GM21390 (cell line): ENCODE measurements at regions not wholly inside any gene's neighbourhood (a gene's known extent, or its start where the extent isn't known, plus 50 kb on each side); places are given as distances from the start of the nearest gene placed in this dataset.
"Not testable (repeated sequence)": the region's sequence is repeated elsewhere in the genome, so short reads cannot be mapped to it uniquely, and the experiment has no call there.

Source experiments
- ATAC-seq: cut with Tn5 transposase; IDR thresholded peaks from one replicate; pipeline ENCODE4 v1.9.1; 2021; ENCODE audit not compliant: unreplicated experiment

DNA sequence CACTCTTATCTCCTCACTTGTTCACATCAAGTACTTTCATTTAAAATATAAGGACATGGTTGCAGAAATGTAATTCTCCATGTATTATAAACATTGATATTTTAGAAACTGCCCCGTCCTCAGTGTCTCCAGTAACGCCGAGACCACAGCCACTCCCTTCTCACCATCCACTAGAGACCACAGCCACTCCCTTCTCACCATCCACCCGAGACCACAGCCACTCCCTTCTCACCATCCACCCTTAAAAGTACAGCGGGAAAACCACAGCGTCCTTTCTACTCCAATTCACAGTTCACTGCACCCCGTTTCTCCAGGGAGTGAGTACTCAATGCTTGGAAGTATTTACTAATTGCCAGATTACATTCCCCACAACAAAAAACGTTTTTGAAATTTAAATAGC is 1452.2 kb upstream of the ACVR2A start:
- ATAC-seq, result no peak

DNA sequence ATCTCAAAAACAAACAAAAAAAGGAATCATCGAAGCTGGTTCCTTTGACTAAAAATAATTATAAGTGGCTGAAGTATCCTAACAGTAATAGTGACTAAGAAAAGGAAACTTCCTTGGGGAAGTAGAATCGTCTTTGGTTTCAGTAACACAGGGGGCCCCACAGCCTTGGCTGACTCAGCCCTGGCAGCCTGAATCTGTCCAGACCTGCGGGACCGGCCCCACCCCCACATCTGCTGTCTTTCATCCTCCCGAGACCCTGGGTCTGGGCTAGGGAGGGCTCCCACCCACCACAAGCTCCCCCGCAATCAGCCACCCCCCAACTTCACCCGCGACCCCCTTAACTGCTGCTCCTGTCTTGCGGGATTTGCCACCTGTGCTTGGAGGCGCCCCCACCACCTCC is 1452.6 kb upstream of the ACVR2A start:
- ATAC-seq, result no peak

DNA sequence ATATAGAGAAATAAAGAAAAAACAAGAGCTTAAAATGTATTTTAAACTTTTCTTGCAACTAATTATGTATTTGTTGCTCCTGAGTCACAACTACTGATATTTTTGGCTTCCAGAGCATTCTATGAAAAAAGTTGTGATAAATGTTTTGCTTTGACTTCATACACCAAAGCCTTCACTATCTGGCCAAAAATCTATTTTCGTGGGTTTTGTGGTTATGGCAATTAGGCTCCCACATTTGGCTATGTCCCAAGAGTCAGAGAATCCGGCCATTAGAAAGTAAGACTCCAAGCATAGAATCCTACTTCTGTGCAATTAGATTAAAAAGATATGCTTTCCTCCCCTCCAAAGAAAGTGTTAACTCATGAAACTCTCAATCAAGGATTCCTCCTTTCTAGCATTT is 1456.1 kb upstream of the ACVR2A start:
- ATAC-seq, result no peak

DNA sequence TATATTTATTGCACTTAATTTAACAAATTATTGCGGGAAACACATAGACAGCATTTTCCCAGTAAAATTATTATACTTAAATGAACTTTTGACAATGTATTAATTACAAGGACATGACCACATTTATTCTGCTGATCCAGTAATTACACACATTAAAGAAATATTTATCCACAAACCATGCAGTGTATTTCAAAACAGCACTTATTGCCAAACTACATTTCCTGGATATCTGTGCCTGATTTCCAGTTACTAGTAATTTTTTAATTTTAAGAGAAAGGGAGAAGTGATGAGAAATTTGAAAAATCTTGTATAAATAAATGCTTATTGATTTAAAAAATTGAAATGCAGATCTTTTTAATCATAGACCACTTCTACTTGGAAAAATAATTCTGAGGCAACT is 1458.7 kb upstream of the ACVR2A start:
- ATAC-seq, result no peak

DNA sequence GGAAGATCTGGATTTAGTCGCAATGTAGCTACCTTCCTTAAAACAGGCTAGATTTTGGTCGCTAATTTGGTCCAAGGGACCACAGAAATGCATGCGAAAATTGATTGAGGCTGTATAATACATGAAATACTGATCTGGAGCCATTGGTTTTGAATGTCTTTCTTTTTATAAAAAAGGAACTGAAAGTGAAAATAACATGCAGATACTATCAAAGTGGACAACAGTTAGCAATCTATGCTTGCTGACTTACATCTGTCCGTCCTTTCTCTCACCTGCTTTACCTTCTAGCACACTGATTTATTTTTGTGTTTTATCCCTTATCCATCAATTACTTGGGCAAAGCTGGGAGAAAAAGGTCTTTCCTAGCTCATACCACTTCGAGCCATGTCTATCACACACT is 1459.8 kb upstream of the ACVR2A start:
- ATAC-seq, result peak; percentile 50

DNA sequence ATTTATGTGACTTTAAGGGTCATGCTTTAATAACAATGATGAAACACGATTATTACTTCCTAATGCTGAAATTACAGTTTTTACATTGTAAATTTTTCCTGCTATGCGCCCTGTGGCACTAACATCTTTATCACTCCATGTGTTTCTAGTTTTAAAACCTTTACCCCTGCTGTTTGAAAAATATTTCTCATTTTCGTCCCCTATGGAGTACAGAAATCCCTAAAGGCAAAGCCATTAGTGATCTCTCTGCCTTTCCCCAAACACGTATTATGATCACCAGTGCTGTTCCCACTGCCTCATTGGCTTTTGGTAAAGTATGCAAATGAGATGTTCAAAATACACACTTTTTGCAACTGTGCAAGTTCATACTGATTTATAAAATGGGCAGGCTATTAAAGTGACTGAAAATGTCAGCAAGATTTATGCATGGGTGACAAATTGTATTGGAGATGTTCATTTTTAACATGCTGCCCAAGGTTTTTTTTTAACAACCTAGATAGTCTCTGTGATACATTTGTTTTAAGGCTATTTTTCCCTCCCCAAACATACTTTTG is 1468.2 kb upstream of the ACVR2A start:
- ATAC-seq, result no peak

DNA sequence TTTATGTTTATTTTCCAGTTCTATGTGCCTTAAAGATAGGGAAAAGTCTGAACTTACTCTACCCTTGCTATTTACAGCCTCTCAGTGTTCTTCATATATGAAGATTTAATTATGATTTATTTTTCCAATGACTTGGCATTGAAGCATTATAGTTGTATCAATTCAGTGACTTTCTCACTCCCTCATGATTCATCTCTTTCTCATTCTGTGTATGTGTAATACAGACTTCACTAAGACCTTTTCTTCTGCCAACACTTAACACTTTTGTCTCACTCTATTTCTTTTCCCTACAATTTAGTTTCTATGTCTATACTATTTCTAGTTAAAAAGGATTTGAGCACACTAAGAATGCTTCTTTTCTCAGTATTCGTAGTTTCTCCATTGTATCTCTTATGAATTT is 1470.3 kb upstream of the ACVR2A start:
- no peak for ATAC-seq

DNA sequence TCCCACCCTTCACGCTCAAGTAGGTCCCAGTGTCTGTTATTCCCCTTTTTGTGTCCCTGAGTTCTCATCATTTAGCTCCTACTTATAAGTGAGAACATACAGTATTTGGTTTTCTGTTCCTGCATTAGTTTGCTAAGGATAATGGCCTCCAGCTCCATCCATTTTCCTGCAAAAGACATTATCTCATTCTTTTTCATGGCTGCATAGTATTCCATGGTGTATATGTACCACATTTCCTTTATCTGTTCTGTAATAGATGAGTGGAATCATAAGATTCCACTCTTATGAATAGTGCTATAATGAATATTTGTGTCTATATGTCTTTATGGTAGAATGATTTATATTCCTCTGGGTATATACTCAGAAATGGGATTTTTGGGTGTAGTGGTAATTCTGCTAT is 1473.5 kb upstream of the ACVR2A start:
- not testable (repeated sequence) for ATAC-seq

DNA sequence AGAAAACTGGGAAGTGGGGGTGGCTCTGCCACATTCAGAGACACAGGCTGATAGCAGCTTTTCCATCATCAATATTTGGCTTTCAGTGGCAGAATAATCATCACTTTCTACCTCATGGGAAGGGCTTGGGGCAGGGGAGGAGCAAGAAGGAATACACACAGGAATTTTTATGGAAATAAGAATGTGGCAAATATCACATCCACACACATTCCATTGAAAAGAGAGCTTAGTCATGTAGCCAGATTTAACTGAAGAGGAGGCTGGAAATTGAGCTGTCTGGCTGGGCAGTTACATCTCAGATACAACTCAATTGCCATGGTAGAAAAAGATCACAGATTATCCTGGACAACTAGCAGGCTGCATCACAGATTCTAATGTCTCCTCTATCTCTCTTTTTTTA is 1474.0 kb upstream of the ACVR2A start:
- no peak for ATAC-seq

DNA sequence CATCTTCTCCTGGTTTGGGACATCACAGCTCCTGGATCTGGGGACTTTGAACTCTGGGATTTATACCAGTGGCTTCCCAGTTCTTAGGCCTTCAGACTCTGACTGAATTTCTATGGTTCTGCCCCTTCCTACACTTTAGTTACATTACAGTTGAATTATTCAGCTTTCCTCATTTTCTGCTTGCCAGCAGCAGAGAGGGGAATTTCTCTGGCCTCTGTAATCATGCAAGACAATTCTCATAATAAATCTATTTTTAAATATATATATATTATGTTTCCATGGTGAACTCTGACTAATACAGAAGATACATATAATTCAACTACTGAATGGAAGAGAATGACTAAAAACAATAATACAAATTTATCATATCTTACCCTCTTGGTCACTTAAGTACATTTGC is 1478.6 kb upstream of the ACVR2A start:
- ATAC-seq, result no peak

DNA sequence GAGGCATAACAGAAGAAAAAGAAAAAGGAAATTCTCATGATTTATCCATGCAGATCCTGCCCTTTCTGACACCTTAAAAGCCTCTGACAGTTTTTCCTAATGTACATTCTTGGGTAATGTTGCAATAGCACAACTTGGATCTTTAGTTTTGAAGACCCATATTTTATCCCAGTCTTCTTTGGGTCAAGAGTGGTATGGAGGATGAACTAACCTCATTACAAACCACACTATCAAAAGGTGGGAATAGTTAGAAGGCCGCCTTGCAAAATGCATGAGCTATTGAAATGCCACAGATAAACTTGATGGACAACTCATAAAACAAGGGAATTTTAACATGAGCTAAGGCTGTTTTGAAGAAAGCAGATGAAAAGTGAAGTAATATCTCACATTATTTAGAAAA is 1479.8 kb upstream of the ACVR2A start:
- ATAC-seq, result no peak

DNA sequence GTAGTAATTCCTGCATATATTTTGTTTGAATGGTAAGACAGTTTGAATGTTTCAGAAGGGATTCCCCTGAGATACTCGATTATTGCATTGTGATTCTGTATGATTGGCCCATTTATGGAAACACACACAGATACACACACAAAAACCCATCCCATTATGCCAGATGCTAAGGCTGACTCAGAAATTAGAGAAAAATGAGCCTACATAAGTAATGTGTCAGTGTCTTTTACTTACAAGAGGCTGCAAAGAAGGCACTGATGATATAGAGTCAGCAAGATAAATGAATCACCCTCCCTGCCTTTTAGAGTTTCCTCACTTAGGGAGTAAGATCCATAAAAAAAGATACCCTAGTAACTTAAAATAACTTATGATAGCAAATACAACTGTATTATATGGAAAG is 1481.1 kb upstream of the ACVR2A start:
- no peak for ATAC-seq

DNA sequence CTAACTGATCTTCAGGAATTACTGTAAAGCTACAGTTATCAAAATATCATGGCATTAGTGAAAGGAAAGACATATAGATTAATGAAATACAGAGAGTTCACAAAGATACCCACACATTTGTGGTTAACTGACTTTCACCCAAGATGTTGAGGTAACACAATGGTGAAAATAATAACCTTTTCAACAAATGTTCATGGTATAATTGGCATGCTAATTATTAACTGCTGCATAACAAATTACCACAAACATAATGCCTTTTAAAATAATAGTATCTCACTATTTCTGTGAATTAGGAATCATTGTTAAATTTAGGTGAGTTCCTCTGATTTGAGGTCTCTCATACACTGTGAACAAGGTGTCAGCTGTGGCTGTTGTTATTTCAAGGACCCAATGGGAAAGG is 1493.1 kb upstream of the ACVR2A start:
- ATAC-seq, result no peak

DNA sequence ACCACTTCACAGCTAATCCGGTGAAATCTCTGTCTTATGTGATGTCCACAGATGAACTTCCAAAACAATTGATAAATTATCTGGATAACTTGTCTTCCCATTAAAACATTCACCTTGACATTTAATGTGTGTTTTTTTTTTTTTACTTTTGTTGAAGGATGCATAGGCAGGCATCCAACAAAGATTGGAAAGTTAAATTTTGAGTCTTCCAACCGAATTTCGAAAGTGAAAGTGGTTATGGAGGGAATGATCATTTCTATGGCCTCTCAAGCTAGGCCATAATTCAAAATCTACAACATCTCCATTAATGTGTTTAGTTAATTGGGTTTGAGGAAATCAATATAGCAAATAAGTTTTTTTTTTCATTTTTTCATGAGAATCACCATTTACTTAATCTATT is 1495.5 kb upstream of the ACVR2A start:
- no peak for ATAC-seq

DNA sequence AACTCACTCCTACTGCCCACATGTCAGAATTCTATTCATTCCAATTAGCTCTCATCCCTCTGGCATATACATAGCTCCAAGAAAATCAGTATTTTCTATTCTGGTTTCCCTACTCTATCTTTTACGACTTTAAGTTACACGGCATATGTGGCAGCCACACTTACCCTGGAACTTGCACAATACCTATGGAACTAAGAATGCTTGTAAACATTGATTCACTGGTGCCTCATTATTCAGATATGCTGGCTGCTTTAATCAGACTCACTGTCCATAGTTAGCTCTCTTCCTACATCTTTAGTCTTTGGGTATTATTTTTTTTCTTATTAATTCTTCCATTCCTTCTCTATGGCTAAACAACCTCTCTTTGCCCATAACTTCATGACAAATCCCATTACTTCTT is 1519.9 kb upstream of the ACVR2A start:
- no peak for ATAC-seq

DNA sequence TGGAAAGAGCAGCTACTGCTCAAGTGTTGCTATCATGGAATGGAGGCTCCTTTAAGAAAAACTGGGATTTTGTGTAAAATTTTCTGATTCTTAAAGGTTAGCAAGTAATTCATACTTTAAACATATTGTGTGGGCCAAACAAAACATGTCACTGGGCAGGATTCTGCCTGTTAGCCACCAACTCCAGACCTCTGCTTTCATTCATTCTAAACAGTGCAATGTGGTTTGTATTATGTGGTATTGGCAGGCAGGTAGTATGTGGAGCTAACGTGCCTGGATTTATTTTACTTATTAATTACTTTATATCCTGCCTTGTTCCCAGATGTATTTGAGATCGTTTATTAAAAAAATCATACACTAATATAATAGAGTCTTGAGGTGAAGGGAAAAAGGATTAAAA is 1521.3 kb upstream of the ACVR2A start:
- ATAC-seq, result no peak

DNA sequence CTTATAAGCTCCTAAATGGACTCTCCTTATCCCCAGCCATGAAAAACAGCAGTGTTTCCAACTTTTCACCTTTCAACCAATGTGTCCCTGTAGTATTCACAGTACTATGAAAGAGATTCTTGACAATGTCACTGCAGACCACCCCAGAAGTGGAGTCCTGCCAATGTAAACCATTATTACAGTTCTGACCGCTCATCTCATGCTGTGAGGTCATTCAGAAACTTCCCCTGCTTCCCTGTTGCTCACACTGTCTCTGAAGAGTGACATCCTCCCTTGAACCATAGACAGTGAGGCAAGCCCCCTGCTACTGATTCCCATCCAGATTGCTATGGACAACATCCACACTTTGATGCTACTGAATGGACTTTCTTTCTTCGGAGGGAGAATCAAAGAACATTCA is 1523.7 kb upstream of the ACVR2A start:
- ATAC-seq, result no peak

DNA sequence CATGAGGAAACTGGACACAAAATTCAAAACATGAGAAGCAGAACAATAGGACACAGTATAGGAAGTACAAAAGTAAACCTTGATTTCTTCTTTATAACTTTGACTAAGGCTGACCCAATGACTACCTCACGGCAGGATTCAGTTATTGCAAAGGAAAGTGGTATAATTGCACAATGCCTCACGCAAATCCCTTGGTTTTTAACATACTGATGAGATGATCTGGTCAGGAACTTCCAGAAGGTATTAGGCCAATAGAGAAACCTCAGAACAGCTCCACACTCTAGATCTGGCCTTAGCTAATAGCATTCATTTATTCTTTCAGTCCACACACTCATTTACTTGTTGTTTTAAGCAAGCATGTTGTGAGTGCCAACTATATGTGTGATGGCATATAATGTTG is 1526.9 kb upstream of the ACVR2A start:
- no peak for ATAC-seq

DNA sequence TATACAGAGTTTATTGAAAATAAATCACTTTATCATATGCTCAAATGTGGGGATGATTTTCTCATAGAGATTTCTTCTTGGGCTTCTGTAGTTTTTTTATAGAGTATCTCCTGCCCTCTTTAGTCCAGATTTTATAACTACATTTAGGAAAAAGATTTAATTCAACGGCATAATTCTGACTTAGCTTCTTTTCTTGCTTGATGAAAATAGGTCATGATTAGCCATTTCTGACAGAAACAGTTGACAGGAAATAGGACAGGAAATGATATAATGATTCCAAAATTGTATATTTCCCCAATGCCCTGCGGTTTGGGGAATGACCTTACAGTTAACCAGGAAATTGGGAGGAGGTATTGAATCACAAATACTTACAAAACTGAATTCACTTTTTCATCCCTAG is 1531.9 kb upstream of the ACVR2A start:
- no peak for ATAC-seq

DNA sequence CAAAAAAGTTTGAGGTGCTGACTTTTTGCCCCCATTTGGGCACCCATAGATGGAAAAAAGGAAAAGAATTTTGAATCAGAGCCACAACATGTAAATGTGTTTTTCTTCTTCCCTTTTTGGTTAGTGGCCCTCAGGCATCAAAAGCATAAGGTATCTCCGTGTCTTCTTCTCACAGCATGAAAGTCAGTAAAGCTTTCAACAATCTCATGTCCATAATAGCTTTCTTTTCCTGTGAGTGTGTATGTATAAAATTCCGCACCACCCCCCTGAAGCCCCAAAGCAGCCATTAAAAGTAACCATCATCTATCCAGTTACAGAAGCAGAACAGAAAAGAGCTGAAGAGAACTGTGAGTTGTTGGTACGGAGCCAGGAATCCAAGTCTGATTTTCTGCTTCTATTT is 1539.7 kb upstream of the ACVR2A start:
- ATAC-seq, result no peak

DNA sequence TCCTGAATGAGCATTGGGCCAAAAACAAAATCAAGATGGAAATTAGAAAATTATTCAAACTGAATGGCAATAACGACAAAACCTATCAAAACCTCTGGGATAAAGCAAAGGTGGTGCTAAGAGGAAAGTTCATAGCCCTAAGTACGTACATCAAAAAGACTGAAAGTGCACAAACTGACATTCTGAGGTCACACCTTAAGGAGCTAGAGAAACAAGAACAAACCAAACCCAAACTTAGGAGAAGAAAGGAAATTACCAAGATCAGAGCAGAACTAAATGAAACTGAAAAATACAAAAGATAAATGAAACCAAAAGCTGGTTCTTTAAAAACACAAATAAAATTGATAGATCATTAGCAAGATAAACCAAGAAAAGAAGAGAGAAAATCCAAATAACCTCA is 1543.5 kb upstream of the ACVR2A start:
- no peak for ATAC-seq

DNA sequence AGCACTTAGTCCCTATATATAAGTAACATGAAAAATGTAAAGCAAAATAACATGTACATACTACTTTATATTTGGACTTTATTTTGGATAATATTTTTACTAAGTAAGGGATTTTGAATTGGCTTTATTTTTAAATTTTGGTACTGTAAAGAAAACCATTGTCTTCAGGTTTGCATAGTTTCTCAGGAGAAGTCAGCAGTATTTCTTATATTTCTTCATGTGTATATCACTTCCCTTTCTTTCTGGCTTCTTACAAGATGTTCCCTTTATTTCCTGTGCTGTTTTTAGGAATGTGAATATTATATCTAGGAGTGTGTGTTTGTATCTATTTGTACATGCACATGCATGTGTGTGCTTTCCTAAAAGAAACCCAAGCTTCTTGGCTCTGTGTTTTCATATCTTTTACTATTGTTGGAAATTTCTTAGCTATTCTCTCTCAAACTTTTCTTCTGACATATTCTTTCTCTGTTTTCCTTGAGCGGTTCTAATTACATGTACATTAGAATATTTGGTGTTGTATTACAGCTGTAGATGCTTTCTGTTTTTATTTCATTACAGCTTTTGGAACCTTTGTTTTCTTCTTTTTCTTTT is 1549.7 kb upstream of the ACVR2A start:
- ATAC-seq, result no peak

DNA sequence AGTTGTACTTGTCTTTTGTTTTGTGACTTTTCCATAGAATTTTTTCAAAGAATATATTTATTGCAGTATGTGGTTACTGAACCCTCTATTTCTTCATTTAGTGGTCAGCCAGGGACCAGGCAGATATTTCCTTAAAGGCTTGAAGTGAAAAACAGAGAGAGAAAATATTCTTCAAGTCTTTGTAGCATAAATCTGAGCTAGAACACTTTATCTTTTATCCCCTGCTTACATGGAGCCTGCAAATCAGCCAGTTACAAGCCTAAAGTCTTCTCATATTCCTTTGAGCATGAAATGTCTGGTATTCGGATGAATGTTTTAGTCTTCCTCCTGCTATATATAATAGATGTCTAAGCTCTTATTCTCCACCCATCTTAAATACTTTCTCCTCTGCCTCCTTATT is 1557.5 kb upstream of the ACVR2A start:
- no peak for ATAC-seq

DNA sequence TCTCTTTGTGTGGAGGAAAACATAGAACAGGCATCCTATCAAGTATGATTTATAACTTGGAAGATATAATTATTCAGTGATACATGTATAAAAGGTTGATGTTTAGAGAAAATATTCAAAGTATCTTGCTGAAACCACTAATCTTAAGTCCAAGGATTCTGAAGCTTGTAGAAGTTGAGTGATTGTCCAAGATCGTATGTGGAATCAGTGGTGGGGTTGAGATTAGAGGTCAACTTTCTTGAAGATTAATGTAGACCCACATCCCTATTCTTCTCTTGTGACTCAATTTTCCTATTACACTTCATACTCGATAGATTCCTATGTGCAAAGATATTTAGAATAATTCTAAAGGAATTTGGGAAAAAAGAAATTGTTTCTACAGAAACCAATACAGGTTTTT is 1565.9 kb upstream of the ACVR2A start:
- ATAC-seq, result no peak
